GM12891 (cell line): ENCODE measurements at regions not wholly inside any gene's neighbourhood (a gene's known extent, or its start where the extent isn't known, plus 50 kb on each side); places are given as distances from the start of the nearest gene placed in this dataset.

ENCODE experiments used
- PAX5 ChIP-seq: IDR thresholded peaks from 2 replicates; pipeline ENCODE4 v1.6.1; 2011; ENCODE audit warnings: low read length, moderate library complexity, mild to moderate bottlenecking; ENCODE audit not compliant: insufficient read depth, severe bottlenecking
- POLR2A ChIP-seq: IDR thresholded peaks from 2 replicates; pipeline ENCODE4 v1.6.1; 2011; ENCODE audit warnings: low read depth, low read length, control low read depth
- POLR2AphosphoS5 ChIP-seq: IDR thresholded peaks from 2 replicates; pipeline ENCODE4 v1.6.1; 2011; ENCODE audit warnings: low read depth, low read length, control low read depth
- SPI1 ChIP-seq: IDR thresholded peaks from 2 replicates; pipeline ENCODE4 v1.6.1; 2011; ENCODE audit warnings: low read depth, low read length, control low read depth
- TAF1 ChIP-seq: IDR thresholded peaks from 2 replicates; pipeline ENCODE4 v1.6.1; 2011; ENCODE audit warnings: low read depth, low read length, control low read depth

- TF ChIP-seq POLR2A (no peak), POLR2AphosphoS5 (no peak), TAF1 (no peak), PAX5 (no peak), SPI1 (no peak)
Measured at GRCh38 chr7:115731796-115732471, 298.6 kb downstream of the TFEC start.
